ENCODE measurements at regions not wholly inside any gene's neighbourhood (a gene's known extent, or its start where the extent isn't known, plus 50 kb on each side); places are given as distances from the start of the nearest gene placed in this dataset.

- FAIRE-seq, result no peak
Measured at GRCh38 chr22:49373289-49373666, 454.4 kb downstream of the BRD1 start.

- no peak for FAIRE-seq
Measured at GRCh38 chr22:49372530-49373288, 455.0 kb downstream of the BRD1 start.

GRCh38 chr22:49372111-49372529, 455.6 kb downstream of the BRD1 start:
- no peak for FAIRE-seq

- FAIRE-seq, result no peak
Measured at GRCh38 chr22:49371325-49372110, 456.2 kb downstream of the BRD1 start.

GRCh38 chr22:49370627-49371301, 456.9 kb downstream of the BRD1 start:
- no peak for FAIRE-seq

- FAIRE-seq, result no peak
Measured at GRCh38 chr22:49369726-49370626, 457.7 kb downstream of the BRD1 start.

GRCh38 chr22:49368976-49369725, 458.5 kb downstream of the BRD1 start:
- no peak for FAIRE-seq

- no peak for FAIRE-seq
Measured at GRCh38 chr22:49368221-49368975, 459.3 kb downstream of the BRD1 start.

- FAIRE-seq, result no peak
Measured at GRCh38 chr22:49367041-49367697, 460.5 kb downstream of the BRD1 start.

GRCh38 chr22:49366437-49366836, 461.2 kb downstream of the BRD1 start:
- no peak for FAIRE-seq

- no peak for FAIRE-seq
Measured at GRCh38 chr22:49365910-49366309, 461.8 kb downstream of the BRD1 start.

- no peak for FAIRE-seq
Measured at GRCh38 chr22:49365191-49365837, 462.4 kb downstream of the BRD1 start.

- no peak for FAIRE-seq
Measured at GRCh38 chr22:49364398-49364797, 463.3 kb downstream of the BRD1 start.

GRCh38 chr22:49363526-49364230, 464.0 kb downstream of the BRD1 start:
- FAIRE-seq, result no peak

- FAIRE-seq, result no peak
Measured at GRCh38 chr22:49362211-49362839, 465.3 kb downstream of the BRD1 start.

- no peak for FAIRE-seq
Measured at GRCh38 chr22:49361164-49361563, 466.5 kb downstream of the BRD1 start.

GRCh38 chr22:49360746-49361145, 466.9 kb downstream of the BRD1 start:
- FAIRE-seq, result no peak

GRCh38 chr22:49359076-49359475, 468.6 kb downstream of the BRD1 start:
- no peak for FAIRE-seq
